ENCODE measurements at regions not wholly inside any gene's neighbourhood (a gene's known extent, or its start where the extent isn't known, plus 50 kb on each side); places are given as distances from the start of the nearest gene placed in this dataset.

DNA sequence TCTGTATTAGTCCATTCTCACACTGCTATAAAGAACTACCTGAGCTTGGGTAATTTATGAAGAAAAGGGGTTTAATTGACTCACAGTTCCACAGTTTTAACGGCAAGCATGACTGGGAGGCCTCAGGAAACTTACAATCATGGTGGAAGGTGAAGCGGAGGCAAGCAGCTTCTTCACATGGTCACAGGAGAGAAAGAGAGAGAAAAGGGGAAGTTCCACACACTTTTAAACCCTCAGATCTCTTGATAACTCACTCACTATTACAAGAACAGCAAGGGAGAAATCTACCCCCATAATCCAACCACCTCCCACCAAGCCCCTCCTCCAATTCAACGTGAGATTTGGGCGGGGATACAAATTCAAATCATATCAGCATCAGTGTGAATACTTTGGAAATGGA is 133.4 kb upstream of the SLC30A5 start:
- no peak for DNase-seq

DNA sequence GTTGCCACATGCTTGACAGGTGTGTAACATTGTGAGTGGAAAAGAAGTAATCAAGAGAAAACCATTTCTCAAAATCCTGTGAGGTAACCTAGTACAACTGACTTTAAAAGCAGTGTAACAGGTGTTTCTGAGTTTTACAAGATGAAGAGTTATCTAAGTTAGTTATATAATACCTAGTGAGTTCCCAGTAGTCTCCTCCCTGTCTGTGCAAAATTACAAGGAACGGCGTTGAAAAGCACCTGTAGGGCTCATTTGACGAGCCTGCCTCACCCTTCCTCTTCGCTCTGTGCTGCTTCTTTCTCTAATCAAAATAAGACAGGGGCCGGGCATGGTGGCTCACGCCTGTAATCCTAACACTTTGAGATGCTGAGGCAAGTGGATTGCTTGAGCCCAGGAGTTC is 132.9 kb upstream of the SLC30A5 start:
- DNase-seq = no peak

DNA sequence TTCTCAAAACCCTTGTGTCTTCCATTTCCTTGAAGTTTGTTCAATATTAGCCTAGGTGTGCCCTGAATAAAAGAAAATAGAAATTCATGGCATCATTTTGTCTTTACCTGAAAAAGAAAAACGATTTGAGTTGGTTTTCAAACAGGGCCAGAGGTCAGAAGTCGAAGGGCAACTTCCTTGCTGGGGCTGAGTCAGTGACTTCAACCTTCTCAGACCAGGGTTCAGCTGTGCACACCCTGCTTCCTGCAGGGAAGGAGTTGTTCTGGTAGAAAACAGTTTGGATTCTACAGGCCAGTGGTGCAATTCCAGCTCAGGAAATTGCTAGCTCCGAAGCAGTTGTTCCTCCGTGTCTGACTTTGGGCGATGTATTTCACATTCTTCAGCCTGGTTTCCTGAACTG is 132.1 kb upstream of the SLC30A5 start:
- DNase-seq = no peak

DNA sequence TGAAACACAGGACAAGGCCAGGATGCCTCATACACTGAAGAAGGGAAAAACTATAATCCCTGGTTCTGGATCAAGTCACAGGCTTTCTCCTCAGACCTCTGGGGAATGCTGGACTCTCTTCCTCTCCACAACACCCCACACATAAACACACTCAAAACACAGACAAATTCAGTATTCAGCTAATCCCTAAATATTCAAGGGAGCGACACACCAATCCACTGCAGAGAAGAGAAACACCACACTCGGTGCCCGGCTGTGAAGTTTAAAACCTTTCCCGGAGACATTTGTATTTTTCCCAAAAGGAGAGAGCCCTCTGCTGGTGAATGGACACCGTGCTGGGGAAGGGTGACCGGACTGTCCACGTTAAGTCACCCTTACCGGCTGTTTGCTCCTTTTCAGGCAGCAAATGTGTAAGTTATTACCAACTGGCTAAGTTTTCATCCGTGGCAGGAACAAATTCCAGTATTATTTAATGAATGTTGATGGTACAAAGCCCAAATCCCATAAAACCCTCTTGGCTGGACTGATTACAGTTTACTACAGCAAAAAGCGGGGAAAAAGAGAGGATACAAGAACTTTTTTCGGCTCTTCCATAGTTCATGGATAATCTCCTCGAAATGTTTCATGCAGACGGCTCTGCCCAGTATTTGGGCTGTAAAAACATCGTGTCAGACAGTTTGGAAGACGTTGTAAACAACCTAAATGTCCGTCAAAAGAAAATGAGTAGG is 130.9 kb upstream of the SLC30A5 start:
- no peak for DNase-seq

DNA sequence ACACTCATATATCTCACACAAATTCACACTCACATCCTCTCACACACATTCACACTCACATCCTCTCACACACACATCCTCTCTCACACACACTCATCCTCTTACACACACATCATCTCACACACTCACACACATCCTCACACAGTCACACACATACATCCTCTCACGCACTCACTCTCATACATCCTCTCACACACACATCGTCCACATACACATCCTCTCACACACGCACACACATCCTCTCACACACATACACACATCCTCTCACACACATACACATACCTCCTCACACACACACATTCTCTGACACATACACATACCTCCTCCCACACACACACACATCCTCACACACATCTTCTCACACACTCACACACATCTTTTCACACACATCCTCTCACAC is 129.1 kb upstream of the SLC30A5 start:
- DNase-seq = no peak

DNA sequence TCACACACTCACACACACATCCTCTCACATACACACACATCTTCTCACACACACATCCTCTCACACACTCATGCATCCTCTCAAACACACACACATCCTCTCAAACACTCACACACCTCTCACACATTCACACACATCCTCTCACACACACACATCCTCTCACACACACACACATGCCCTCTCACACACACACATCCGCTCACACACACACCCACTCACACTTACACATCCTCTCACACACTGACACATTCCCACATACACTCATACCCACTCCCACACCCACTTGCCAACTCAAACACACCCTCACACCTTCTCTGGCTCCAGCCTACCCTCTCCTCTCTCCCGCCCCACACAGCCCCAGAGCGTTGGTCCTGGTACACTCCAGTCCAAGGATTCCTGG is 127.9 kb upstream of the SLC30A5 start:
- no peak for DNase-seq

DNA sequence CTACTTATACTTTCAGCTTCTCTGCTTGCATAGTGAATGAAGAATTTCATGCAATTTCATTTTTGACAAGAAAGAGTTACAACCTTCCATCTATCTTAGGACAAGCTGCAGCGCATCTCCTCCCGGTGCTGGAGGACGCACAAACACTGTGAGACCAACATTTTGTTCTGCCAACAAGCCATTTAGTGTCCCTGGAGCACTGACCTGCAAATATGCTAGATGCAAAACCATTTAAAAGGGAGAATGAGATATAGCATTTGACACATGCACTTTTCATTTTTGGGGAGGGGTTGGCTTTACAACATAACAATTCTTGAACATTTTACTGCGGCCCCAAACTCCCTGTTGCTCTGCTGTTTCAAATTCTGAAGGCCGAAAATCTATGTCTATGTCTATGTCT is 127.2 kb upstream of the SLC30A5 start:
- DNase-seq = no peak

DNA sequence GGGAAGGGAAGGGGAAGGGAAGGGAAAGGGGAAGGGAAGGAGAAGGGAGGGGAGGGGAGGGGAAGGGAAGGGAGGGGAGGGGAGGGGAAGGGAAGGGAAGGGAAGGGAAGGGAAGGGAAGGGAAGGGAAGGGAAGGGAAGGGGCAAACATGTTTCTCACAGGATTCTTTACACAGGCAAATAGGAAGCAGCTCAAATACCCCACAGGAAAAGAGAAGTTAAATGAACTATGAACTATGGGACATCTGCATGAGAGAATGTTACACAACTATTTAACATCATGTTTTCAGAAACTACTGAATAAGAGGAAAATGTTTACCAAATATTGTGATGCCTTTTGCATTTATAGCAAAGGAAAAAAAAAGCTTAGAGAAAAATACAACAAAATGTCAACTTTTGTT is 125.4 kb upstream of the SLC30A5 start:
- no peak for DNase-seq

DNA sequence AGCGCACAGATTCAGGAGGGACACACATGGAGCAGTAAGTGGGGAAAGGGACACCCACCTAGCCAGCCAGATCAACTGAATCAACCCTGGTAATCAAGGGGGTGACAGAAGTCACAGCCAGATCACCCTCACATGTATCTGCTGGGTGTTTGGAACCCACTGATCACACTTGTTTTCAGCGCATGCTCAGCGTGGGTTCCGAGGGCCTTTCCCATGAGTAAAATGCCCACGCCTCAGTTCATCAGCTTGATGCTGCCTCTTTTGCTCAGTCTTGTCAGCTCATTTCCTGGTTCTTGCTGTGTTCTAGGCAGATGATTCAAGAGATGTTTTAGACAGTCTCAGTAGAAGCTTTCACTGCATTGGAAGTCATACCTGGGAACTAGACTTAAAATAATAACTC is 123.2 kb upstream of the SLC30A5 start:
- no peak for DNase-seq

DNA sequence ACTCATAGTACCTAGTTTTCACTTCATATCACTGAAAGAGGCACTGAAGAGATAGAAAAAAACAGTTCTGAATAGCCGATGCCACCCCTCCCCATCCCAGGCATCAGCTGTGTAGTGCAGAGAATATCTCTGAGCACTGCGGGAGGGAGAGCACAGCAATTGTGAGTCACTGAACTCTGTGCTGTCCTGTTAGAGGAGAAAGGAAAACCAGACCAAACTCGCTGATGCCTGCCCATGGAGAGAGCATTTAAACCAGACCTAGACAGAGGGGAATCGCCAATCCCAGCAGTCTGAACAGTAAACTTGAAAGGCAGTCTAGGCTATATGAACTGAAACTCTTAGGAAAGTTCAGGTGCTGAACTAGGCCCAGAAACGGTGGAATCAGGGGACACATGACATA is 120.1 kb upstream of the SLC30A5 start:
- no peak for DNase-seq

DNA sequence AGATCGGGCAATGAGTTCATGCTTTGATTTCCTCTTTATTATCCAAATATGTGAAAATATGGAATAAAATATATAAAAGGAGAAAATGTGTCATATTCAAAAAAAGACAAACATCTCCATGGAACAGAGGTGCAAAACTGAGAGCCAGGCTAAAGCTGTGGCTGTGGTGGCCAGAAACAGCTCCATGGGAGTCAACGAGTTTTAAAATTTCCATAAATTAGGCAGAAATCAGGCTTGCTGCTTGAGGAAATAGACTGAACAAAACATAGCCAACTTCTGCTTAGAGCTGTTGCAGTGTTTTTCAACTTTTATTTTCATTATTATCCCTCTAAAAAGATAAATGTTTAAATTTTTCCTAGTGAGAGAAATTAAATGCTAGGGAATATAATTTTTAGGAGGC is 110.8 kb upstream of the SLC30A5 start:
- DNase-seq = no peak

DNA sequence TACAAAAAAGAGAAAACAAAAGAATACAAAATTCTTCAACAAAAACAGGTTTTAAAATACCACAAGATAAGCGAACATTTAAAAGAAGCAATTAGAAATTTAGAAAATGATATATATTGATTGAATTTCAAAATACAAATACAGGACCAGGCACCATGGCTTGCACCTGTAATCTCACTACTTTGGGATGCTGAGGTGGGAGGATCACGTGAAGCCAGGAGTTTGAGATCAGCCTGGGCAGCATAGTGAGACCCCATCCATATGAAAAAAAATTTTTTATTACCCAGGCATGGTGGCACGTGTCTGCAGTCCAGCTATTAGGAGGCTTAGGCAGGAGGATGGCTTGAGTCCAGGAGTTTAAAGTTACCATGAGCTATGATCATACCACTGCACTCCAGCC is 109.9 kb upstream of the SLC30A5 start:
- DNase-seq = no peak

DNA sequence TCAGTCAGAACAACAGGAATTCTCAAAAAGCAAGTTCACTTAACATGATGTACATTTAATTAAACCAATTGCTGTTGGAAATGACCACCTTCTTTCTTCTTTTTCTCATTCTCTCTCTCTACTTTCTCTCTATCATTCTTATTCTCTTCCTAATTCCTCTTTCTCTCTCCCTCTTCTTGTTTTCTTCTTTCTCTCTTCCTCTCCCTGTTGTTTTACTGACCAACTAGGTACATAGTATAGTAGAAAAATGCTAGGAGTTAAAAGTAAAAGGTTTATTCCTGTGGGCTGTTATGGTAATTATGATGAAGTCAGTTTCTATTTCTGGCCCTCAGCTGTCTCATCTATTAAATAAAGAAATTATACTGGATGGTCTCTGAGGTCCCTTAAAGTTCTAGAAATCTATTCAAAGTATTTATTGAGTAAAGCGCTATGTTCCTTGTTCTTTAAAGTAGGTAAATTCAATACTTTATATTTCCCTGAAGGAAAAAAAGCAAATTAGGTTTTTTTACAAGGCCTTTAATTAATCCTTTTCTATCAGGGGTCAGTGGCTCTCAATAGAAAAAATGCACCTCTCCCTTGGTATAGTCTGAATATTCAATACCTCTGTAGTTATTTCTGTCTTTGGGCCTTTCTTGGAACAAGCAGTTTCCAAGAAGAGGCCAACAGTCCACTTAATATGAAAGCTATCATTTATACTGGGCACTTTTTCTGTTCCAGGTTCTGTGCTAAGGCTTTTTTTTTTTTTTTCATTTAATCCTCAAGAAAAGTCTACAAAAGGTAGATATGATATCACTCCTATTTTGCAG is 102.3 kb upstream of the SLC30A5 start:
- DNase-seq = no peak

DNA sequence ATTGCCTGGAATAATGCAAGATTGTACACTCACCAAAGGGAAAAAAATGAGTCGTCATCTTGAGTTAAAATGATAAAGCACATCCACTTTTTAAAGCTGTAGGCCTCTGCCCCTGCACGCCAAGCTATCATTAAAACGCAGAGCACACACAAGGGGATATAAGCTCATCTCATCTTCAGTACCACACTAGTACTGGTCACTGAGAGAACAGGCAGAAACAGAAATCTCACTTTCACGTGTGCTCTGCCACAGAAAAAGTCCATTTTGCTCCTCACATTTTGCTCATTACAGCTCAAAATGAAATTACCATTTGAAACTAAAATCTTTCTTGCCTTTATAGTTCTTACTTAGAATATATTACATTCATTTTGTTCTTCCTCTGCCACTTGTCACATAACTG is 99.2 kb upstream of the SLC30A5 start:
- DNase-seq = no peak

DNA sequence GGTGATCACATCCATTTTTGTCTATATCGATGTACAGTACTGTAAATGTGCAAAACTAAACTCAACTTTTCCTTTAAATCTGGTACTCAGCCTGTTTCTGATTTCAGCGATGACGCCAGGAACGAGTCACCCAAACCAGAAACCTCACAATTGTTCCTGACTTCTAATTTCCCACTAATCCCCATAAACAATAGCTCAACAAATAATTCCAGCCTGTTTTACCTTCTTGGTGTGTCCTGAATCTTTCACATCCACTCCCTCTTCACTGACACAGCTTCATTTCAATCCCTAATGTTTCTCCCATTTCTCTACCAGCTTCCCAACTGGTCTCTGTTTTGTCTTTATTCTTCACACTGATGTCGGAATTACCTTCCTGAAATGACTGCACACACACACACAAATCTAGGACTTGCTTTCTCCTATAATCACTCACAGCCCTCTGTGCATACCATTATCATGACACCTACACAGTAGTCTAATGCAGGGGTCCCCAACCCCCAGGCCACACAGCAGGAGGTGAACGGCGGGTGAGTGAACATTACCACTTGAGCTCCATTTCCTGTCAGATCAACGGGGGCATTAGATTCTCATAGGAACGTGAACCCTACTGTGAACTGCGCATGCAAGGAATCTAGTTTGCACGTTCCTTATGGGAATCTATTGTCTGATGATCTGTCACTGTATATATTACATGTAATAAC is 97.8 kb upstream of the SLC30A5 start:
- no peak for DNase-seq

DNA sequence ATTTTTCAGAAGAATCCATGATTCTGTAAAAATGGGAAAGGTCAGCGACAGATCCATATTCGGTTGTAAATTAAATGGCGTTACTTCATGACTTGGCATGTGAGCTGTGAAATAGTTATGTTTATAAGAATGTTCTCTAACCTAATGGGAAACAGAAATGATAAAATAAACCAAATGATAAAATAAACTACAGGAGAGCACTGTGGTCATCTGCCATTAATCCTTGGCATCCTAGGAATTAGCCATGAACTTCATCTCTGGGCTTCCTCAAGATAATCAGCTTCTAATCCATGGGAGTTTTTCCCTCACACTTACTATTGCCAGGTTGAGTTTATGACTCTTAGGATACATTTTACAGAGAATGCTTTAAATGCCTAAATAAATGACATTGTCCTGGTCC is 94.6 kb upstream of the SLC30A5 start:
- no peak for DNase-seq

DNA sequence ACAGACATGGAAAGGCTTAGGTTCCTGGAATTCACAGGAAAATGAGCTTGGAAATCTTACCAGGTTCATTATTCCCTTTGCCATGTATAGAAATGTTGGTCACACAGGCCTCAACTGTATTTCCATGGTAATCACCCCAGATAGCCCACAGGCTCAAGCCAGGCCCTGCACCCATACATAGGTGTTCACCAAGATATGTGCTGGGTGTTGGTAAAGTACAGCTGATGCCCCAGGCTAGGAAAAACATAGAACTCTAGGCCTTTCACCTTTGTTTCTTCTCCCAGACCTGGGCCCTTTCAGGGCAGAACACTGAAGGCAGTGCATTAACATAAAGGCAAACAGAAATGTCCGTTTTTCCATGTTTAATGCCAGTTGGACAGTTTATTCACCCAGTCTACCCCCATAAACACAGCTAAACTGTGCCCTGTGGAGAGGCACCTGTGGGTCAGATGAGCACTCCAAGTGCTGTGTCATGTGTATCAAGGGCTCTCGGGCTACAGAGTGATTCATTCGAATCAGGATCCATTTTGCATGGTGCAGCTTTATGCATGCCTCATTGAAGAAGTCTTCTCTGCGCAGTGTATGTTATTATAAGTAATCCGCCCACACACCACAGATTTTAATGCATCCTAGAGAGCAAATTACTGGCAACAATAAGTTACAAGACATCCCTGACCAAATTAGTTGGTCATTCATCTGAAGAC is 93.4 kb upstream of the SLC30A5 start:
- DNase-seq = no peak

DNA sequence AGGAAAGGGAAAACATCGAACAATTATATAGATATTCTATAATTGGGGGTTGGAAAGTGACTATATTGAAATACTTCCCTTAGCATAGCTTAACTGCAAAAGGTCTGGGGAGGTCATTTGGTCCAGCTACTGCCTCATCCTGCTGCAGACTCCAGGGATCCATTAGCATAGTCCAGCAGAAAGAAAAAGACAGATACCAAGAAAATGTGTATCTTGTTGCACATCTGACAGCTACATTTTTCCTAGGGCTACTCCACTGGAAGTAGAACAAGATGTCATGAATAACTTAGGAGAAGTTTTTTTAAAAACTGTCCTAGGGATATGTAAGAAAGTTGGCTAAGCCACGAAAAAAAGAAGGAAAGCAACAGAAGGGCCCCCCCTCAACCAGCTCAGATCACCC is 92.9 kb upstream of the SLC30A5 start:
- no peak for DNase-seq

DNA sequence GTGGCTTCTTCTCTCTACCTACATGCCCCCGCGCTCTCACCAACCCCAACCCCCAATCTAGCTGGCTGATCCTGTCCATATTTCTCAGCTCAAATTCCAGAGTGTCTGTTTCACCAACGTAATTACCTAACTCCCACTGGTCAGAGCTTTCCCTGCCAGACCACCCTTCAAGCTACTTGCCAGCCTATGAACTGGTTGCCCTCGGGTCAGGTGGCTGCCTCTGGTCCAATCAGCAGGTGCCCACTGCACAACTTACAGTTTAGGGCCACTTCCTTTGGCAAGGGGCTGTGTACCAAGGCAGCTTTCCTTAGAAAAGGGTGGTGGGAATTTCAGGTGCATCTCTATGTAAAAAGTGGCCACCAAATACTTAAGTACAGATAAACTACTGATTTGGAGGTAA is 92.2 kb upstream of the SLC30A5 start:
- no peak for DNase-seq

DNA sequence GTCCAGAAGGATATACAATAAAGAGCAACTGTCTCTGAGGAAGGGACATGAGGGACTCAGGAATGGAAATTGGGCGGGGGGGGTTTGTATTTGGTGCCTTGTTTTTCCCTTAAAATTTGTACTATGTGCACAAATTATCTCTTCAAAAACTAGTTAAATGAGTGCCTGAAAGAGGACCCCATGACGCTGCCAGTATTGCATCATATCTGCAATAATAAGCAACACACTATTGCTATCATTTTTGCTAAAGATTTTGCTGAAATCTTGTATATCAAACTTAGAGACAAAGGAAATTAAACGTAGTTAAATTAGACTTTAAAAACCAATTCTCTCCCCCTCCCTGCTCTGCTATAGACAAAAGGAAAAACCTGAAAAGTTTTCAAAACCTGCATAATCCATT is 89.7 kb upstream of the SLC30A5 start:
- no peak for DNase-seq

DNA sequence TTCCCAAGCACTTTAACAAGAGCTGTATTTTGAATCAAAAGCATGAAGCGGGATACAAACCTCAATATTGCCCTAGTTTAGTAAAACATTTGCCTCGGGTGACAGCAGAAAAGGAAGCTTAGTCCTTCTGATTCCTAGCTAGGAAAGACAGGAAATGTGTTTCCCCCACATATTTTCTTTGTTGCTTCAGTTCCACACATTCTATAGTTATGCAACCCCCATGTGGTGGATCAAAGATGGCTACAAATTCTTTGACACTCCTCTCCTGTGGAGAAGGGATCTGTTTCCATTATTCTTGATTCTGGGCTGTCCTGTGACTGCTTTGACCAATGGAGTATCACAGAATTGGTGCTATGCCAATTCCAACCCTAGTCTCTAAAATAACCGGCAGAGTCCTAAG is 89.1 kb upstream of the SLC30A5 start:
- no peak for DNase-seq

DNA sequence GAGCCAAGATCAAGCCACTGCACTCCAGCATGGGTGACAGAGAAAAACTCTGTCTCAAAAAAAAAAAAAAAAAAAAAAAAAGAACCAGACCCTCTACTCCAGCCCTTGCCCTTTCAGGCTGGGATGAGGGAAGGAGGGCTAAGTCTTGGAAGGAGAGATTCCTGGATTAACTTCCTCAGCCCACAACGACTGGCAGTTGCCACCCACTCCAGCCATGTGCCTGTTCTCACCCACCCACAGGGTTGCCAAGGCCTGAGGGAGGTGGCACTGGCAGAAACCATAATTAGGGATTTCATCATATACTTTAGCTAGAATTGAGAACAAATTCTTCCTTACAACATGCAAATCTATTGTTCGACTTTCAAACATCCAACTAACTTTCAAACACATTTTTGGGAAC is 87.8 kb upstream of the SLC30A5 start:
- DNase-seq = no peak

DNA sequence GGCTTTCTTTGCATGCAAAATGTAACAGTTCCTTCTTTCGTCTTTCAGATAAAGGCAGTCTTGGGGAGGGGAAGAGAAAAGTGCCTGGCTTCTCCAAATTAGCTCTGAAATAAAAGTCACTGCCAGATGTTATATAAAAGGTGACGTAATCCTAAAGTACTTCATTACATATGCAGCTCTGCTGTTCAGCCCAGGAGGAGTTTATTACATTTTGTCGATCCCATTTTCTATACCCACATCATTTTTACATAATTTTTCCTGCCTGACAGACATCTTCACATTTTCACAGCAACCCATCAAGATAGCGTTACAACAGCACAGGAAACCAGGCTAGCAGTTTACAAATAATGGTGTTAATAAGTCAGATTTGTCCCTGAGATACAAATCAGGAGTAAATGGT is 86.7 kb upstream of the SLC30A5 start:
- DNase-seq = no peak

All from CD4-positive, alpha-beta T cell treated with Interleukin-6 for 4 hours (primary cell).